Activated T-cell treated with anti-CD3 and anti-CD28 coated beads for 48 hours (primary cell): ENCODE measurements at regions not wholly inside any gene's neighbourhood (a gene's known extent, or its start where the extent isn't known, plus 50 kb on each side); places are given as distances from the start of the nearest gene placed in this dataset.

Source experiments
- DNase-seq: peaks from one replicate; pipeline ENCODE4 v3.0.0-alpha.2; 2020; ENCODE audit warnings: low read depth

DNA sequence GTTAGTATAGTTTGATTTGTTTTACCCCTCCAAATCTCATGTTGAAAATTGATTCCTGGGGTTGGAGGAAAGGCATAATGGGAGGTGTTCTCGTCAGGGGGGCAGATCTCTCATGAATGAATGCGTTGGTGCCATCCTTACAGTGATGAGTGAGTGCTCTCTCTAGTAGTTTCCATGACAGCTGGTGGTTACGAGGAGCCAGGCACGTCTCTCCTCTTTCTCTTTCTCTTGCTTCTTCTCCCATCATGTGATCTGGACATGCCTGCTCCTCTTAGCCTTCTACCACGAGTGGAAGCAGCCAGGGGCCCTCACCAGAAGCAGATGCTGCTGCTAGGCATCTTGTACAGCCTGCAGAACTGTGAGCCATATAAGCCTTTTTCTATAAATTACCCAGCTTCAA, 454.1 kb downstream of the EFNA5 start:
- no peak for DNase-seq

DNA sequence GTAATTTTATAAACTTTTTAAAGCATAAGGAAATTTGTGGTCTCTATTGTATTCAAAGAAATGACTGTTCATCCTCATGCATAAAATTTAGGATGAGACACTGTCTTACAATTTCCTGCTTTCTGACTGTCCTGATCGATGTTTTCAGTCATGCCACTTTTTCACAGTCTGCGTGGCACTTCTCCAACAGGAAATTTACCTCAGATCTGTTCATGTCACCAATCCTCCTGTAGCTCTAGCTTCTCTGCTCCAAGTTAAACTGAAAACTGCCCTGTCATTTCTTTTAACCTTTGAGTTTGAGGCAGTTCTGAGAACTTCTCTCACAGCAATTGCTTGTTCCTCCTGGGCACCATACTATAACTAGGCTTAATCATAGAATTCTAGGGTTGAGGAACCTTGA, 455.1 kb downstream of the EFNA5 start:
- no peak for DNase-seq

DNA sequence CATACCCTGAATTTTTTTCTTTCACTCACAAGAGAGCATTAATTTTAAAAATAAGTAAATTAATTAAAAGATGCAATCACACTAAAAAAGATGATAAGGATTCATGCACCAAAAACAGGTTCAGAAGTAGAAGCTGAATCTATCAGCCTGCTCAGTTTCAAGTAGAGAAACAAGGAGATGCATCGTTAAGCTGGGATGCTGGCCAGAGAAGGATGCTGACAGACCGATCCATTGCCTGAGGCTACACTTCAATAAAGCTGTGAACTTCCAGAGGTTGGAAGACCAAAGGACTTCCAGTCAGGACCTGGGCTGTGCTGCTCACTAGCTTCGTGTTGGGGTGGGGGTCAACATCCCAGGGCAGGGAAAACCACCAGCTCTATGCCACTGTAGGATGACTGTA, 457.7 kb downstream of the EFNA5 start:
- no peak for DNase-seq

DNA sequence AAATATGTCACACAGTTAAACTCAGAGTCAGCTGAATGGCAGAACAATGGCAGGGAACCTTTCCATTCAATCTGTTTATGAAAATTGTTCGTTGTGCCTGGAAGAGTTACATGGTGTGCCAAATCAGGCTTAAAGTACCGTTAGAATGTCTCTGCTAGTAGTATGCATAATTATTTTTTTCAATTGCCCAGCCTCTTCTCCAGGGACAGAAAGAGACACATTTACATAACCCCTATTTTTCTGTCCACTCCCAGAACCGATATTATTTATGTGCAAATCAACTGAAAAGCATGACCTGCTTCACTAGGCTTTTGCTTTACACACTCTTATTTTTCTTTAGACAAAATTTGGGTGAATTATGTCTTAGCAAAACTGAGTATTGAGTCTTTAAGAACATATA, 459.1 kb downstream of the EFNA5 start:
- no peak for DNase-seq

DNA sequence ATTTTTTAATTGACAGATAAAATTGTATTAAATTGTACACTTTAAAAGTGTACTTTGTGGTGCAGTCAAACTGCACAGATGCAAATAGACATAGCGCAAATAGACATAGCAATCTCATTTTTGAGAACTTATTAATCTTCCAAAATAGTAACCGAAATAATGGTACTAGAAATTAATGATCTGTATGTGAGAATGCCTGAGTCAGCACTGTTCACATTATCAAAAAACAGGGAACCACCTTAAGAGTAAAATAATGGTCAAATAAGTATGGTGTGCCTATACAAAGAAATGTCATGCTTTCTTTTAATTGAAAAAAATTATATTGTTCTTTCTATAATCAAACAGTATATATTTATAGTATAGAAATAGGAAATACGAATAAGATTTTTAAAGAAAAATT, 461.9 kb downstream of the EFNA5 start:
- DNase-seq: no peak

DNA sequence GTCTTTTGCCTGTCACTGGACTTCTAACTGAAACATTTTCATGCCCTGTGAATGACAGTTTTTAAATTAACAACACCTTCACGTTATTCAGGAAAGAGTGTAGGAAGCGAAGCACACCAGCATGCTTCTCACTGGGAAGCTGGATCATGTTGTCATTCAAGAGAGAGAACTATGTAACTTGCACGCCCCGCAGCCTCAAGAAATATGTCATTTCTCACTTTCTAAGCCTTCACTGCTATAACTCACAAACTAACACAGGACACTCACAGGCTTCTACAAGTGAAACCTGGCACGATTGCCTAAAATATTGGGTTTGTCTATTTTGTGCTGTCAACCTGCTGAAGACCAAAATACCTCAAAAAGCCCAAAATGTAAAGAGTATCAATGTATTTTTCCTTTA, 466.3 kb downstream of the EFNA5 start:
- no peak for DNase-seq

DNA sequence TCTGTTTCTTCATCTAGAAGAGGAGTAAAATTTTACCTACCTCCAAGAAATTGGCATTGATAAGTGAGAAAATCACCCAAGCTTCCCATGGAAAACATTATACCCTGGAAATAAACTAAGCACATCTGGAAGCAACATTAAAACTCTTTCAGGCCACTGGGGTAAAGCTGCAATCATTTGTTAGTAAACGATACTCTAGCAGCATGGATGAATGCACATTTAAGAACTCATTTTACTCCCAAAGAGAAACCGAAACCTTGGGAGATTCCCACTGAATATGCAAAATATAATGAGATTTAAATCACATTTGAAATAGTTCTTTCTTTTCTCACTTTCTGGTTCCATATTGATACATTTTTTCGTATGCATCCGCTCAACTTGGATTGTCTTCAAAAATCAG, 467.5 kb downstream of the EFNA5 start:
- DNase-seq: no peak

DNA sequence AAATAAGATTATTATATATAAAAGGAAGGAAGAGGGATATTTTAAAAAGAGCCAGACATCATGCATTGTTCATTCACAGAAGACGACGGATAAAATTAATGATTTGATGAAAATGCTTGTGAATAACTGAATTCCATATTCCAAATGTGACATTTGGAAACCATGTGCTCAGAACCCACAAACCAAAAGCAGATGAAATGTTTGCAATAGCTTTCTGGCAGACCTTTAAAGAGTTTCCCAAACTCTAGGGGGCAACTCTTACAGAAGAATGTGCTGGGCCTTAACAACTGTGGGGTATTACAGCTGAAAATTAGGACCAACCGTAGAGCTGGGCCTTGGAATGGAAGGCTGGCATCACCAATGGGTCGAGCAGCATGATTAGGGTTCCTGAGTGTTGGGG, 471.0 kb downstream of the EFNA5 start:
- DNase-seq: no peak

DNA sequence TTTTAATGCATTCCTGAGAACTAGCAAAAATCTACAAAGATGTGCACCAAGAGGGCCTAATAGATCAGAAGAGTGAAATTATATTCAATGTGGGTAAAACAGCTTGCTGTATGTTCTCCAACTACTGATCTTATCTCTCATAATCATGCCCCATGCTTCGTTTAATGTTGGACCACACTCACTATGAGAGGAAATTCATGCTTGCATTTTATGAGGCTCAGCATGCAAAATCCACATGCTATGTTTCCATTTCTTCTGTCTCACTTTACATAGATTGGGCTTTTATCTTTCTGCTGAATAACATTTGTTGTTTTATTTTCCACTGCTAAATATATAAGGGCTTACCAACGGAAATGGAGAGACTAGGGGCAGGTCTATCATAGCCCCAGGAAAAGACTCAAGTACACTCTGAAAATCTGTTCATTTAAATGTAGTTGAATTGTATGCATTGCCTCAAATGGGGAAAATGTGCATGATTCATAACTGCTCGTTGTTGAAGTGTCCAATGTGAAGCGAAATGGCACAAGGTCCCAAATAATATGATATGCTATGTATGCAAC, 474.2 kb downstream of the EFNA5 start:
- no peak for DNase-seq

DNA sequence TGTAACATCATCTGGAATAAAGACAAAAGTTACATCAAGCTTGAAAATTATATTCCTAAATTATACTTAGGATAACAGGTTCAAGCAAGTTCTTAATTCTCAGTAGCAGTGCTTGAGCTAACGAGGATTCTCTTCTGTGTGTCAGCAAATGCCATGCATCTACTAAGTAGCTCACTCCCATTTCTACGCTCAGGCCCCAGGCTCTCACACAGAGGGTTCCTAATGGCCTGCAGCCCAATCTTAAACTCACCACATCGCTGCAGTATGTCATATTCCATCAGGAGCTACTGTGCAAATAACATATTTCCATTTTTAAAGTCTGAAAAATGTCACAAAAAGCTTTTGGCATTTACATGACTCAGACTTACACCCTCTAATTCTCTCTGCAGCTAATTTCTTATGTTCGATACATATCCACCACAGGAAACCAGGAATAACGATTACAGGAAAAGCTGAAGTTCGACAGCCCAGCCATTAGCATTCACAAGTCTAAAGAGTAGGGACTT, 474.8 kb downstream of the EFNA5 start:
- no peak for DNase-seq

DNA sequence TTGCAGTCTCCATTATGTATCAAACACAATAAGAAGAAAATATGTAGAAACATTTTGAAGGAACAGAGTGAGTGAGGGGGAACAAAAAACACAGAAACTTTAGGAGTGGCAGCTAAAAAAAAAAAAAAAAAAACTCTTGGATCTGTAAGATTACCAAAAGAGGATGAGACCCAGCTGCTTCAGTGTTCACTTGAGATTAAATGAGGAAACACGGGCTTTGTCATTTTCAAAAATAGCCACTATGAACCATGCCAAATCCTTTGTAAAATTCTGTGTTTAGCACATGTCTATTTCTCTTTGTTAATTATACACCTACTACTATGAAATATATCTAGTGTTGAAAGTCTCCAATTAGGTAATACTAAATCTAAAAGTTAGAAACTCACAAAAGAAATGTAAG, 485.9 kb downstream of the EFNA5 start:
- no peak for DNase-seq

DNA sequence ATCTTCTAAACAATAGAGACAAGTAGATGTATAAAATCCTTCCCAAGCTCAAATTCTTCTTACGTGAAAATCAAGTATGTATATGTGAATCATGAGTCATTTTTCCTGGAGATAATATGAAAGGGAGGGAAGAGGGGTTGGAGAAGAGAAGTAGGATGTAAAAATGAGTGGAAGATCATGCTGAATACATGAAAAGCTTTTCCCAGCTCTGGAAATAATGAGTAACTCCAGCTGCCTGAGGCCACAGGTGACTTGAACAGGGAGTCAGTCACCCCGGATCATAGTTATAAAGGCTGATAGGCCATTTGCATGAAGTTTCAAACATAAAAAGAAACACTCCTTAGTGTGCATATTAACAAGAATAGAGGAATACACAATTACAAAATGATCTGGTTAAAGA, 486.7 kb downstream of the EFNA5 start:
- DNase-seq: no peak

DNA sequence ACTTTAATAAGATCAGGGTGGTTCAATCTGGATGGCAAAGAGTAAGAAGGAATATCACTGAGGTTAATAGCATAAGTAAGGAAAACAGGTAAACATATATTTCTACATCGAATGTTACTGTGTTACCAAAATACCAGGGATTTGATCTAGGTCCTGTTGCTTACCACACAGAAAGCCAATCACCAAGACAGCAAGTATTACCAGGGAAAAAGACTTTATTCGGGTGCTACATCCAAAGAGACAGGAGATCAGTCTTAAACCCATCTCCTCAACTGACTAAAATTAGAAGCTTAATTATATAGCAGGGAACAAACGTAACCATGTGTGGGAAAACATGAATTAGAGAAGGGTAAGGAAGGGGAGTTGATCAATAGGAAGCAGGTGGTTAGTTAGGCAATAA, 500.1 kb downstream of the EFNA5 start:
- no peak for DNase-seq

DNA sequence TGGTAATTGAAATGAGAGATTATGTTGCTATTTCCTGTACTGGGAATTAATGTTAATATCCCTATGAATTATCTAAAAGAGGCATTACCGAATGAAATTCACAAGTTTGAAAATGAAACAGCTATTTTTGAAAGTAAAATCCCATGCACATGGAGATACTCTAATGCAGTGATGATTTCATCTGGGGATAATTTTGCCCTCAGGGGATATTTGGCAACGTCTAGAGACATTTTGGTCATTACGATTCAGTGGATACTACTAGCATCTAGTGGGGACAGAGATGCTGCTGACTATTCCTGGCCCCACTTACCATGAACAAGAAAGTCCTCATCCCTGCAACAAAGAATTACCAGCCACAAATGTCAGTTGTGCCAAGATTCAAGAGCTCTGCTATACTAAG, 500.9 kb downstream of the EFNA5 start:
- no peak for DNase-seq

DNA sequence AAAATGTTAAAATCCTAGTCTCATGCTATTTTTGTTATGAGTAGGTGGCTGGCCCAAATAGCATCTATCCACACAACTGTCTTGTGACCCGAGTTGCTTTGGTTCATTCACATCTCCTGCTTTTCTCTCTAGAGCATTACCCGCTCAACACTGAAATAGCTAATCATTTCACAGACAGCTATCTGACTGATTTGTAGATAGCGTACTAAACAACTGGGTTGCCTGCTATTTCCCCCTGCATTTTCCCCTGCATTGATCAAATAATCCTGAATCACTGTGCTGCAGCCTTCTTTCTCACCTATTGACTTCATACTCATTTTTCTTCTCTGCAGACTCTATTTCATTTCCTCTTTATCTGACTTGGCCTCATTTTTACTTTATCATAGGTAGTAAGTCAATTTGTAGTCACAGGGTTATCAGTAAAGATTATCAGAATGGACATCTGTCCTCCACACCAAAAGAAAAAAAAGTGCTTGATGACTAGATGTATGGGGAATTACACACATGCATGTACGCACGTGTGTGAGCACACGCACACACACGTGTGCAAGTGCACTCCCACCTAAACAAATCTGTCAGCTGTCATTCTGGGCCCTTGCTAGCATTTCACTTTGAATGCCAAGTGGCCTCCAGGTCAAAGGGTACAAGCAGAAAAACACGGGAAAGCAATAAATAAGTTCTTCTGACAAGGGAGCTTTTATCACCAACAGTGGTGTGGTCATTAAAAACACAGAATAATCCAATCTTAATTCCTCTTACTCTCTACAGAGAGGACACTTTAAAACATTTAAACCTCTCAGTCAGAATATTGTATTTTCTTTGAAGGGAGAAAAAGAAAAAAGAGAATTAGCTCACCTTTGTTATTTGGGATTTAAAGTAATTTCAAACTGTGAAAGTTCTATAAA, 501.6 kb downstream of the EFNA5 start:
- DNase-seq: no peak

DNA sequence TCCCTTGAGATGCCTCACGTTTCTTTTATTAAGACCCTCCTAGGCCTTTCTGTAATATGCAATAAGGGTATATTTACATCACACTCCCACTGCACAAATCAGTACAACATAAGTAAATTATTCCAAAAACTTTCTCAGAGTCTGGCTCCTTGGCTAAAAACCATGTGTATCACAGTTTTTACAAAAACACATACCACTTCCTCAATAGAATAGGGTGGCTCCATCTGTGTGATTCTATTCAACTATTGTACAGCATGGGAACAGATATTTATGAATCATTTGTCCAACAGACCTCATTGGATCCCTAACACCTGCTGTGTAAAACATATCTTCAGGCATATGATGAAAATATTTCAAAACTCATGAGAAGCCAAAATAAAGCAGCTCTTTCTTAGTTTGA, 502.7 kb downstream of the EFNA5 start:
- DNase-seq: no peak

DNA sequence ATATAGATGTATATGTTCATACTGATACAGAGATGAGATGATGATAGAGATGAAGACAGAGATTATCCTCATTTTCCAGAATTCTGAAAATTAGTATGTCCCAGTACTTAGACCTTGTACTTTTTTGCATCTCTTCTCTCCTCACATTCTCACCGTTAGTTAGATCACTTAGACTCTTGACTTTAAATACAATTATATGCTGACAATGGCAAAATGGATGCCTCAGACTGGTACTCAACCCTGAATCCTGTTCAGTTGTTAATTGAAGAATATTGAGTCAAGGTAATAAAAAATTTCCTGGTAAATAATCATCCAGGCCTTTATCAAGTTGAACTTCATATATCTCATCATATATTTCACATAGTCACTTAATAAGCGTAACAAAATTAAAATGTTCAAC, 505.4 kb downstream of the EFNA5 start:
- no peak for DNase-seq

DNA sequence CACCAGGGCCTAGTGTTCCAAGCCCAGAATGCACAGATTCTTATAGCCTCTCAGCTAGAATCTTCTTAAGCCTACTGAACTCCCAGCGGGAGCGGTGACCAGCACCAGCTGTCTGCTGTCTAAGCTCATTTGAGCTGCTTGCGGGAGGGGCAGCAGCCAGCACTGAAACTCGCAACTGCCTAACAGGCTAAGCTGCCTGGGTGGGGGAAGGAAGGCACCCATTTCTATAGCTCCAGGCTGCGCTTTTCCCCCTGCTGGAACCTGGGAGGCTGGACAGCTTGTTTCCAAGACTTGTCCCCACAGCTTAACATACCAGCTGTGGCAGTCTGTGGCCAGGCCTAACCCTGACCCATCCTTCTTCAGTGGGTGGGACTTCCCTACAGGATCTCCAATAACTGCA, 512.9 kb downstream of the EFNA5 start:
- DNase-seq: no peak

DNA sequence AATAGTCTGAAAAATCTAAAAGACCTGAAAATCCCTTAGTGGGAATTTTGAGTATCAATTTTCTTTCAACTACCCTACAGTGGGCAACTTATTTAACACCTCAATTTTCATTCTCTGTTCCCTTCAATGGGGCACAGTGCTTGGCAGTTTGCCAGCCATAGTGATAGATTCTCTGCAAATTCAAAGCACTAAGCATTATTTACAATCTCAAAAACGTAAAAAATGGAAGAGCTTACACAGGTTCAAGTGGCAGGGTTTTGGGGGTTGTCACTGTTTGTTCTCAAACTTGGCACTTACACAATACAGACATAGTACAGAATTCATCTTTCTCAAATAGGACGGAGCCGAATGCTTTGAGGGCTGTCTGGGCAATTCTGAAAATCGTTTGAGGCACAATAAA, 515.0 kb downstream of the EFNA5 start:
- DNase-seq: no peak

DNA sequence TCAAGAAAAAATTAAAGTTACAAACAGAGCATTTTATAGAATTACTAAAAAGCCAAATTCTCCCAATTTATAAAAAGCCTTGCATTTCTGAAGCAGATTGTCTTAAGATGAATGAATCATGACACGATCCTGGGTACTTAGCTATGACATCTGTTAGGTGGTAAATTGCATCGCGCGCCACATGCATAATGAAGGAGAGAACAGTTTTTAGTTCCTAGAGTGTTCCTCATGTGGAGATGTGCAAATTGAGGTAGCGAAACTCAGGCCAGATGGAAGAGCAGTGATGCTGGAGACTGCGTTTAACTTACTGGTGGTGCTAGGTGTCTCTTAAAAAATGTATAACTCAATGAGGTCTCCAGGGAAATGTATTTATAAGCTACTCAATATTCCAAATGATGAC, 516.1 kb downstream of the EFNA5 start:
- no peak for DNase-seq

DNA sequence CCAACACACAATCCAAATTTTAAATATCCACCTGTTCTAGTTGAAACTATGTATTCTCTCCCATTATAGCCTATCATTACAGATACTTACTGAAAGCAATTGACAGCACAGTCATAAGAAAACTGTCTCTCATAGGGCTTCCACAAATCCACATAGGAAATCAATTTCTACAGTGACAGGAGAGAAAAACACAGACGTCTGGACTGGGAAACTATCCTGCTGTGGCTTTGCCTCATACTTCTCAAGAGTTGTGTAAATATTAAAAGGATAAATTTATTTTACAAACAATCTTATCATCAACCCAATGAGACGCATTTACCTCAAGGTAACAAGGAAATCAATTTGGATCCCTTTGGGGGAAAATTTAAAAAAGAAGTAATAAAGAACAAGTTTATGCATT, 517.5 kb downstream of the EFNA5 start:
- no peak for DNase-seq

DNA sequence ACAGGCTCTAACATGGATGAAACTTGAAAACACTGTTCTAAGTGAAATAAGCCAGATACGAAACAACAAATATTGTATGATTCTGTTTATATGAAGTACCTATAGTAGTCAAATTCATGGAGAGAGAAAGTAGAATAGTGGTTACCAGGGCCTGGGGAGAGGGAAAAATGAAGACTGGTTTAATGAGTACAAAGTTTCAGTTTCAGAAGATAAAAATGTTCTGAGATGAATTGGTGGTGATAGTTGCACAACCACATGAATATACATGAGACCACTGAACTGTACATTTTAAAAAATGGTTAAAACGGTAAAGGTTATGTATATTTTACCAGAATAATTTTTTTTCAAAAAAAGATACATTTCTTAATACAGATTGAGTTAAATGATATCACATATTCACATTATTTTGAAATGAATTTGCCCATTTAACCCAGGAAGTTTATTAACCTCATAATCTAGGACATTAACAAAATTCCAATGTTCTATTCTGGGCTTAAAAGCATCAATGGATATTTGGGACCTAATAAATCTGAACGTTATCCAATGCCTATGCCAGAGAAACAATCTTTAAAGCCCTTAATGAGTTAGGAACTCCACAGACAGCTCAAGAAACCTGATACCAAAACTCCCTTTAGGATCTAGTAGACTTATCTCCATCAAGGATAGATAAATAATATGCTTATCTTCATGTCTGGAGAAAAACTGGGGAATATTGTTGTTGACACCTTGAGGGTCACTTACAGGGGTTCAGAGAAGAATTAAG, 521.3 kb downstream of the EFNA5 start:
- no peak for DNase-seq

DNA sequence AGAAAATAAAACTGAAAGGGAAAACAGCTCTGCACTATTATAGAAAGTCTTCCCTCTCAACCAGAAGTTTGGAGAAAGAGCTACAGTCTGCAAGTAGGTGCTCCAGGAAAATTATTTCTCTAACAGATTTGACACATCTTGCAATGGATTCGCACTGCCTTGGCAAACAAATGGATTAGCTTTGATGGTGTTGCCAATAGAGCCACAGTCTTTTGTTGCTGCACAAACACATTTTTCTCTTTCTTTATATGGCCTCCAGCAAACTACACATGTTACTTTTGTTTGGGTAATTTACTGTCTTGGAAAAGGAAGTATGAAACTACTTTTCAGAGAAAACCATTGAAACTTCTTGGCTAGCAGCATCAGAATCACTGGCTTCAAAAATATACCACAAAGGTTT, 523.1 kb downstream of the EFNA5 start:
- DNase-seq: no peak
